ENCODE measurements at regions not wholly inside any gene's neighbourhood (a gene's known extent, or its start where the extent isn't known, plus 50 kb on each side); places are given as distances from the start of the nearest gene placed in this dataset.

GRCh38 chr2:186977433-186978045, 128.6 kb upstream of the ZSWIM2 start (continued):
- no peak for TF ChIP-seq SOX15 (CRISPR knock-in tag; IDR thresholded peaks at IDR 0.05)
- no peak for TF ChIP-seq GRHL2 (CRISPR knock-in tag; IDR thresholded peaks at IDR 0.05; ENCODE audit: insufficient replicate concordance, severe bottlenecking)
- TF ChIP-seq NFYB (CRISPR knock-in tag; conservative IDR thresholded peaks at IDR 0.05; ENCODE audit: low read depth): no peak
- no peak for TF ChIP-seq ZNF281 (CRISPR knock-in tag; IDR thresholded peaks at IDR 0.05)

GRCh38 chr2:186976329-186976728, 127.4 kb upstream of the ZSWIM2 start:
- TF ChIP-seq TEAD4 (CRISPR knock-in tag; IDR thresholded peaks at IDR 0.05) (no peak), ZBTB43 (CRISPR knock-in tag; IDR thresholded peaks at IDR 0.05) (no peak), ZNF219 (CRISPR knock-in tag; IDR thresholded peaks at IDR 0.05; ENCODE audit: borderline replicate concordance) (no peak)
- Mint-ChIP-seq H3K4me1 (no peaks in the 10 kb centered on the region), H3K4me3 (no peak overlapping the region), H3K27ac (no peak overlapping the region), H3K36me3 (no peaks in the 10 kb centered on the region), H3K27me3 (ENCODE audit: low read depth) (no peaks in the 10 kb centered on the region), H3K9me3 (no peaks in the 10 kb centered on the region)
- ChIA-PET POLR2A (no interaction called here), CTCF (no interaction called here)
- DNase-seq (ENCODE audit: low spot score): no peak
- ATAC-seq: no peak

- no peak for ATAC-seq
- no peak for DNase-seq (ENCODE audit: low spot score)
- H3K36me3 Mint-ChIP-seq: no peaks in the 10 kb centered on the region
- no peaks in the 10 kb centered on the region for H3K4me1 Mint-ChIP-seq
- H3K27ac Mint-ChIP-seq: no peak overlapping the region
- CTCF ChIA-PET: no interaction called here
- POLR2A ChIA-PET: no interaction called here
- no peaks in the 10 kb centered on the region for H3K9me3 Mint-ChIP-seq
- TF ChIP-seq ATF6 (CRISPR knock-in tag; IDR thresholded peaks at IDR 0.05): no peak
- no peak for TF ChIP-seq ZNF232 (CRISPR knock-in tag; IDR thresholded peaks at IDR 0.05)
- TF ChIP-seq ZMAT4 (CRISPR knock-in tag; IDR thresholded peaks at IDR 0.05): no peak
- no peak for TF ChIP-seq ZNF219 (CRISPR knock-in tag; IDR thresholded peaks at IDR 0.05; ENCODE audit: borderline replicate concordance)
- TF ChIP-seq IRF1 (CRISPR knock-in tag; IDR thresholded peaks at IDR 0.05): no peak
- H3K4me3 Mint-ChIP-seq: no peak overlapping the region
- no peaks in the 10 kb centered on the region for H3K27me3 Mint-ChIP-seq (ENCODE audit: low read depth)
Observed at GRCh38 chr2:186972281-186972970, 123.5 kb upstream of the ZSWIM2 start.

GRCh38 chr2:186968277-186968676, 119.3 kb upstream of the ZSWIM2 start:
- H3K9me3 Mint-ChIP-seq: peaks cover 1% of the 10 kb centered on the region
- H3K4me1 Mint-ChIP-seq: no peaks in the 10 kb centered on the region
- DNase-seq (ENCODE audit: low spot score): no peak
- H3K27ac Mint-ChIP-seq: no peak overlapping the region
- POLR2A ChIA-PET: no interaction called here
- no peaks in the 10 kb centered on the region for H3K36me3 Mint-ChIP-seq
- H3K4me3 Mint-ChIP-seq: no peak overlapping the region
- no peak for ATAC-seq
- CTCF ChIA-PET: no interaction called here
- no peaks in the 10 kb centered on the region for H3K27me3 Mint-ChIP-seq (ENCODE audit: low read depth)
- TF ChIP-seq SOX15 (CRISPR knock-in tag; IDR thresholded peaks at IDR 0.05) (no peak), ARID4B (CRISPR knock-in tag; IDR thresholded peaks at IDR 0.05; ENCODE audit: borderline replicate concordance) (no peak), HMGA2 (CRISPR knock-in tag; IDR thresholded peaks at IDR 0.05) (no peak), RELA (CRISPR knock-in tag; IDR thresholded peaks at IDR 0.05; ENCODE audit: borderline replicate concordance) (no peak), NFYB (CRISPR knock-in tag; conservative IDR thresholded peaks at IDR 0.05; ENCODE audit: low read depth) (no peak), E2F1 (CRISPR knock-in tag; IDR thresholded peaks at IDR 0.05) (no peak)
